ENCODE measurements at regions not wholly inside any gene's neighbourhood (a gene's known extent, or its start where the extent isn't known, plus 50 kb on each side); places are given as distances from the start of the nearest gene placed in this dataset.
"Not testable (repeated sequence)": the region's sequence is repeated elsewhere in the genome, so short reads cannot be mapped to it uniquely, and the experiment has no call there.

DNA sequence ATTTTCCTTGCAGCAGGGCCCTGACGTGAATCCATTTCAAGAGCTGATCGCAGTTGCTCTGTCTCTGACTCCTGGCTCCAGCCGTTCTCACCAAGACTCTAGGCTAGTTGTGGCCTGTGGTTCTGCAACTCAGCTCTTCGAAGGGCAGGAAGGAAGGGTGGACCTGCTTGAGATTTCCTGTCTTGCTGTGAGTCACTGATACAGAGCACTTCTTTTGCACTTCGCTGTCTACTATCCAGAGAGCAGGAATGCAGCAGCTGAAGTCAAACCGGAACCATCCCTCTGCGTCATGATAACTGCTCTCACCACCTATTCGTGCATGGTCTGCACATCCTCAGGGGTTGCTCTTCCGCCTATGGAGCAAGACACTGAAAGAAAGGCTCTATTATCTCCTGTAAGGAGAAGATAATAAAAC lies 59.7 kb downstream of the RAP2B start:
- no peaks in the 10 kb centered on the region for H3K9me3 Mint-ChIP-seq
- peaks cover 6% of the 10 kb centered on the region for H3K27me3 Mint-ChIP-seq (ENCODE audit: insufficient read depth)
- TF ChIP-seq, protein P1, sequence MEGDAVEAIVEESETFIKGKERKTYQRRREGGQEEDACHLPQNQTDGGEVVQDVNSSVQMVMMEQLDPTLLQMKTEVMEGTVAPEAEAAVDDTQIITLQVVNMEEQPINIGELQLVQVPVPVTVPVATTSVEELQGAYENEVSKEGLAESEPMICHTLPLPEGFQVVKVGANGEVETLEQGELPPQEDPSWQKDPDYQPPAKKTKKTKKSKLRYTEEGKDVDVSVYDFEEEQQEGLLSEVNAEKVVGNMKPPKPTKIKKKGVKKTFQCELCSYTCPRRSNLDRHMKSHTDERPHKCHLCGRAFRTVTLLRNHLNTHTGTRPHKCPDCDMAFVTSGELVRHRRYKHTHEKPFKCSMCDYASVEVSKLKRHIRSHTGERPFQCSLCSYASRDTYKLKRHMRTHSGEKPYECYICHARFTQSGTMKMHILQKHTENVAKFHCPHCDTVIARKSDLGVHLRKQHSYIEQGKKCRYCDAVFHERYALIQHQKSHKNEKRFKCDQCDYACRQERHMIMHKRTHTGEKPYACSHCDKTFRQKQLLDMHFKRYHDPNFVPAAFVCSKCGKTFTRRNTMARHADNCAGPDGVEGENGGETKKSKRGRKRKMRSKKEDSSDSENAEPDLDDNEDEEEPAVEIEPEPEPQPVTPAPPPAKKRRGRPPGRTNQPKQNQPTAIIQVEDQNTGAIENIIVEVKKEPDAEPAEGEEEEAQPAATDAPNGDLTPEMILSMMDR (IDR thresholded peaks at IDR 0.05), result no peak
- peak overlapping the region; percentile 83 for H3K4me3 Mint-ChIP-seq
- peak overlapping the region; percentile 97 for H3K27ac Mint-ChIP-seq
- H3K4me1 Mint-ChIP-seq (ENCODE audit: low read depth), result peaks cover 40% of the 10 kb centered on the region
- H3K36me3 Mint-ChIP-seq (ENCODE audit: low read depth), result no peaks in the 10 kb centered on the region
- peak; percentile 95 for DNase-seq

DNA sequence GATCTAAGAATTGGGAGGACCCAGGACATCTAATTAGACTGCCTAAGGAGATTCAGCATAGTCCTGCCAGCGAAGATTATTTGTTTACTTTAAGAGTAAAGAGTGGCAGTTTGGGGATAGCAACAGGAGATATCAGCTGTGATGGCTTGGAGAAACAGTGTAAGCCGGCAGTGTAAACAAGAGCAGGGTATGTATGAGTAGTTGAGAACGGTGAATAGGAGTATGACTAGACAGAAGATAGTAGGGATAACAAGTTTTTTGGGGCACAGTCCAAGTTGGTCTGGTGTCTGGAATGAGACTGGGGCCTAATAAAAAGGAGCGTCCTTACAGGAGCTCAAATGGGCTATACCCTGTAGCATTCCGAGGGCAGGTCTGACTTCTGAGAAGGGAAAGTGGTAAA lies 64.9 kb downstream of the RAP2B start:
- peaks cover 13% of the 10 kb centered on the region for H3K4me1 Mint-ChIP-seq (ENCODE audit: low read depth)
- H3K27ac Mint-ChIP-seq; H3K9me3 Mint-ChIP-seq; H3K27me3 Mint-ChIP-seq (ENCODE audit: insufficient read depth); DNase-seq; H3K36me3 Mint-ChIP-seq (ENCODE audit: low read depth); H3K4me3 Mint-ChIP-seq: not testable (repeated sequence)

DNA sequence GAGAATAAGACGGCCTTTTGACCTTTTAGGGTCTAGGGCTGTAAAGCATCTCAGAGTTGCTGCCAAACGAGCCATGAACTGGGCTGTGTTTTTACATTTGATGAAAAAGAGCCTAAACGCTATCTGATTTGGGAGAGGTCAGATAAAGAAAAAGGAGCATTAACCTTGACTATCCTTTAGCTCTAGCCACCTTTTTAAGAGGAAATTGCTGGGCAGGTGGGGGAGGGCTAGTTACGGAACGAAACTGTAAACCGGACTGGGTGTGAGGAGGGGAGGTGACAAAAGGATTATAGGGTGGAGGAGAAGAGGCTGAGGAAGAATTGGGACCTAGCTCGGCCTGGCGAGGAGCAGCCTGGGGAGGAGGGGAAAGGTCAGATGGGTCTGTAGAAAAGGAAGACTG lies 68.4 kb downstream of the RAP2B start:
- peaks cover 29% of the 10 kb centered on the region for H3K4me1 Mint-ChIP-seq (ENCODE audit: low read depth)
- not testable (repeated sequence) for H3K36me3 Mint-ChIP-seq (ENCODE audit: low read depth); H3K9me3 Mint-ChIP-seq; H3K4me3 Mint-ChIP-seq; H3K27me3 Mint-ChIP-seq (ENCODE audit: insufficient read depth); DNase-seq; H3K27ac Mint-ChIP-seq

DNA sequence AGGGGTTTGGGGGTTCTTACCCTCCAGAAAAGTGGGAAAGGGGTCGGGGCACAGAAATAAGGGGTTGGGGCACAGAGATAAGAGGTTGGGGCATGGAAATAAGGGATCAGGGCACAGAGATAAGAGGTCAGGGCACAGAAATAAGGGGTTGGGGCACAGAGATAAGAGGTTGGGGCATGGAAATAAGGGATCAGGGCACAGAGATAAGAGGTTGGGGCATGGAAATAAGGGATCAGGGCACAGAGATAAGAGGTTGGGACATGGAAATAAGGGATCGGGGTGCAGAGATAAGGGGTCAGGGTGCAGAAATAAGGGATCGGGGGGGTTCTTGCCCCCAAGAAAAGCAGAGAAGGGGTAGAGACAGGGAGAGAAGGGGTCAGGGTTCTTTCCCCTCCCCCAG lies 69.2 kb downstream of the RAP2B start:
- H3K9me3 Mint-ChIP-seq; H3K36me3 Mint-ChIP-seq (ENCODE audit: low read depth); DNase-seq; H3K4me3 Mint-ChIP-seq; H3K27me3 Mint-ChIP-seq (ENCODE audit: insufficient read depth): not testable (repeated sequence)
- Mint-ChIP-seq H3K4me1 (ENCODE audit: low read depth) (peaks cover 29% of the 10 kb centered on the region), H3K27ac (peak overlapping the region; percentile 92)

DNA sequence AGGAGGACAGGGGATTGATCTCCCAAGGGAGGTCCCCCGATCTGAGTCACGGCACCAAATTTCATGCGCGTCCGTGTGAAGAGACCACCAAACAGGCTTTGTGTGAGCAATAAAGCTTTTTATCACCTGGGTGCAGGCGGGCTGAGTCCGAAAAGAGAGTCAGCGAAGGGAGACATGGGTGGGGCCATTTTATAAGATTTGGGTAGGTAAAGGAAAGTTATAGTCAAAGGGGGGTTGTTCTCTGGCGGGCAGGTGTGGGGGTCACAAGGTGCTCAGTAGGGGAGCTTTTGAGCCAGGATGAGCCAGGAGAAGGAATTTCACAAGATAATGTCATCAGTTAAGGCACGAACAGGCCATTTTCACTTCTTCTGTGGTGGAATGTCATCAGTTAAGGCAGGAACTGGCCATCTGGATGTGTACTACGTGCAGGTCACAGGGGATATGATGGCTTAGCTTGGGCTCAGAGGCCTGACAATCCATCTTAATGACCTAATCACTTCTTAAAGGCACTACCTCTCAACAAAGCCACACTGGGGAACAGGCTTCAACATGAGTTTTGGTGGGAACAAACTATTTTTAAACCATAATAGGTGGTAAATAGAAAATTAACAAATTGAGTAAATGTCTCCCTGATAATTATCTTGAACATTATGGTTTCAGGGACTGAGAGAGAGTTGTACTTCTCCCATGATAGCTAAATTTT lies 70.2 kb downstream of the RAP2B start:
- peak overlapping the region; percentile 92 for H3K27ac Mint-ChIP-seq
- H3K4me3 Mint-ChIP-seq, result peak overlapping the region; percentile 55

DNA sequence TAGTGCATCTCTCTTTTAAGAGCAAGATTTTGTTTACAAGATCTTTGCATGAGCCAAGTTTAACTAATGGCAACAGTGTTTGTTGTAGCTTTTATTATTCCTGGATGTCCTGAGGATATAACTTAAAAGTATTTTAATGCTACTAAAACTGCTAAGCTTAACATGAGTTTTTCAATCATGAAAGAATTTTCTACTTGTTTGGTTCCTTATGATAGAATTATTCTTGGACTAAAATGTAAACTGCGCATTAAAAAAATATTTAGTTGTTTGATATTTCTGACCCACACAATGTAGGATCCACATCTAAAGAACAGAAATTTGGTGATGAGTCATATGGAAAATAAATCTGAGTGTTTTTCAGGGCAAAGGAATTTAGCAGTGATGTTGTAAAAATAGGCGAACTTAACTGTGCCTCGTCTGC lies 70.8 kb downstream of the RAP2B start:
- TF ChIP-seq, protein P1 (IDR thresholded peaks at IDR 0.05), result no peak
- H3K4me1 Mint-ChIP-seq (ENCODE audit: low read depth), result peaks cover 29% of the 10 kb centered on the region
- H3K27me3 Mint-ChIP-seq (ENCODE audit: insufficient read depth), result no peaks in the 10 kb centered on the region
- peak overlapping the region; percentile 35; the same call in 1 of the 2 replicates for H3K4me3 Mint-ChIP-seq
- H3K36me3 Mint-ChIP-seq (ENCODE audit: low read depth), result no peaks in the 10 kb centered on the region
- DNase-seq, result peak; percentile 79
- H3K27ac Mint-ChIP-seq, result peak overlapping the region; percentile 92
- H3K9me3 Mint-ChIP-seq, result no peaks in the 10 kb centered on the region

More for the DNA sequence above, 70.2 kb downstream of the RAP2B start:
- peaks cover 29% of the 10 kb centered on the region for H3K4me1 Mint-ChIP-seq (ENCODE audit: low read depth)
- H3K36me3 Mint-ChIP-seq (ENCODE audit: low read depth); H3K27me3 Mint-ChIP-seq (ENCODE audit: insufficient read depth); H3K9me3 Mint-ChIP-seq: not testable (repeated sequence)
- DNase-seq, result peak; percentile 28

DNA sequence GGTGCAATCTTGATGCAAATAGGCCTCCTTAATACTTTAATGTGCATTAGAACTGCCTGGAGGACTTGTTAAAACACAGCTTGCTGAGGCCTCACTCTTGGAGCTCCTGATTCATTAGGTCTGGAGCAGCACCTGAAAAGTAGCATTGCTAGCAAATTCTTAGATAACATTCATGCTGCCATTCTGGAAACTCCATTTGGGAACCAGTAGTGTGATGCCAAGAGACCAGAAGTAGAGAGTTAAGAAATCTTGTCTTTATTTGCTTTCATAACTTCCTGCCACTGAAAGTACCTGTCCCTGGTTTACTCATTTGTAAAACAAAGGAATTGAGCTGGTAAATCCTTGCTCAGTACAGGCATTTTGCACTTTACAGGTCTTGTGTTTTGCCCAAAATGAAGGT lies 72.0 kb downstream of the RAP2B start:
- no peaks in the 10 kb centered on the region for H3K9me3 Mint-ChIP-seq

More for the DNA sequence above, 72.0 kb downstream of the RAP2B start:
- peak overlapping the region; percentile 92 for H3K27ac Mint-ChIP-seq
- no peak for DNase-seq
- TF ChIP-seq, protein P1 (IDR thresholded peaks at IDR 0.05), result no peak
- peaks cover 29% of the 10 kb centered on the region for H3K4me1 Mint-ChIP-seq (ENCODE audit: low read depth)
- no peaks in the 10 kb centered on the region for H3K27me3 Mint-ChIP-seq (ENCODE audit: insufficient read depth)
- no peak overlapping the region; the same call in 1 of the 2 replicates for H3K4me3 Mint-ChIP-seq
- no peaks in the 10 kb centered on the region for H3K36me3 Mint-ChIP-seq (ENCODE audit: low read depth)
